NK-92 treated with Interleukin-12 subunit alpha and Interleukin-12 subunit beta, amount 100 ng/mL, for 24 hours (cell line): ENCODE measurements at regions not wholly inside any gene's neighbourhood (a gene's known extent, or its start where the extent isn't known, plus 50 kb on each side); places are given as distances from the start of the nearest gene placed in this dataset.
"Not testable (repeated sequence)": the region's sequence is repeated elsewhere in the genome, so short reads cannot be mapped to it uniquely, and the experiment has no call there.

Source experiments
- DNase-seq: peaks from one replicate; lab custom pipeline; 2025; lab: John Stamatoyannopoulos, UW

- no peak for DNase-seq
These were observed 313.2 kb upstream of the DIO3 start for GRCh38 chr14:101247842-101248725.

DNA sequence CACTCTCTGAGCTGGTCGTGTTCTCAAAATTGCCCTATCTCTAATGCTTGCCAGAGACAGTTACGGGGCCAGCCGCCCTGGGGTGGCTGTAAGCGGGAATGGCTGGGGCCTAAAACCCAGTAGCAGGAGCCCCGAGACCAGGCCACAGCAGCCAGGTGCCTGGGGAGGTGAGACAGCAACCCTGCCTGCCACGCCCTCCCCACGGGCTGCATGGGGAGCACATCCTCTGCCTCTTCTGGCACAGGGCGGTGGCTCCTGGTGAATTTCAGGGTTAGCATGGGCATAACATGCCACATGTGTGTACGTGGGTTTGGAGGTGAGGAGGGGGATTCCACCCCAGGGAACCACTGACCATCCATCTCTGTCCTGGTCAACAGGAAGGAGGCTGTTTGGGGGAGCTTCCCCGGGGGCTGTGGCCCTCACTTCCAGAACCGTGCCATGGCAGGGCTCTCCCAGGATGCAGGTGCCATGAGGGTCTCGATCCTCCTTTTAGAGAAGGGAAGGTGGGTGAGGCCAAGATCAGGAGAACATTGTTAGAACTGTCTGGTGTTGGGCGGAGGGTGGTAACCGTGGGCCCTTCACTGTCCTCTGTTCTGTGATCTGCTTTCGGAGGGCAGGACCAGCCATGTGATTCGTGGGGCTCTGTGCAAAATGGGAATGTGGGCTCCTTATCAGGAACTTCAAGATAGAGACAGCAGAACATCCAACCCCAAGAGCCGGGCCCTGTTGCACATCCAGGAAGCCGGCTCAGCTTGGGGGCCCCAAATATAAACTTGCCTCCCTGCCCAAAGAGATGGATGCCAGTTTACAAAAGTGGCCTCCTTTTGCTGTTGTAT is 312.2 kb upstream of the DIO3 start:
- no peak for DNase-seq

GRCh38 chr14:101249676-101250036 is 311.6 kb upstream of the DIO3 start:
- no peak for DNase-seq

DNA sequence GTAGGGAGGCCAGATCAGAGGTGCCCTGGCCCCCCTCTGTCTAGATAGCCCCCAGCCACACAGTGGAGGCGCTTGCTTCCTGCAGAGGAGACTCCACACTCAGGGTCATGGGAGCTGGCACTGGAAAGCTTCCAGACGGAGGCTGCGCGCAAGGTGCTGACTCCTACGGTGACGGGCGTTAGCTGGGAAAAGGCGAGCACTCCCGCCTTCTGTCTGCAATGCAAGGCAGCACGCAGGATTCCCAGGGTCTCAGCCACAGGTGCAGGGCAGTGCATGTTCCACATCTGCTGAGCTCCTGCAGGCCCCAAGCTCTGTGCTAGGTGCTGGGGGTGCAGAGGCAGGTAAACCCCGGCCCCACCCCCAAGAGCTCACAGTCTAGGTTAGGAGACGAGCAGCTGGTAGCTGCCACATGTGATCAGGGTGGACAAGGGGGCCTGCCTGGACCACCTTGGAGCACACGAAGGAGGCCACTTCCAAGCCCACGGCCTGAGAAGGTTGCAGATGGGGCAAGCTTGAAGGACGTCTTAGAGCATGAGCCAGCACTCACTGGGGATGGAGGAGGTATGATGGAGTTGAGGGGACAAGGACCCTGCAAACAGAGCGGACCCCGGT is 310.9 kb upstream of the DIO3 start:
- DNase-seq: no peak

DNA sequence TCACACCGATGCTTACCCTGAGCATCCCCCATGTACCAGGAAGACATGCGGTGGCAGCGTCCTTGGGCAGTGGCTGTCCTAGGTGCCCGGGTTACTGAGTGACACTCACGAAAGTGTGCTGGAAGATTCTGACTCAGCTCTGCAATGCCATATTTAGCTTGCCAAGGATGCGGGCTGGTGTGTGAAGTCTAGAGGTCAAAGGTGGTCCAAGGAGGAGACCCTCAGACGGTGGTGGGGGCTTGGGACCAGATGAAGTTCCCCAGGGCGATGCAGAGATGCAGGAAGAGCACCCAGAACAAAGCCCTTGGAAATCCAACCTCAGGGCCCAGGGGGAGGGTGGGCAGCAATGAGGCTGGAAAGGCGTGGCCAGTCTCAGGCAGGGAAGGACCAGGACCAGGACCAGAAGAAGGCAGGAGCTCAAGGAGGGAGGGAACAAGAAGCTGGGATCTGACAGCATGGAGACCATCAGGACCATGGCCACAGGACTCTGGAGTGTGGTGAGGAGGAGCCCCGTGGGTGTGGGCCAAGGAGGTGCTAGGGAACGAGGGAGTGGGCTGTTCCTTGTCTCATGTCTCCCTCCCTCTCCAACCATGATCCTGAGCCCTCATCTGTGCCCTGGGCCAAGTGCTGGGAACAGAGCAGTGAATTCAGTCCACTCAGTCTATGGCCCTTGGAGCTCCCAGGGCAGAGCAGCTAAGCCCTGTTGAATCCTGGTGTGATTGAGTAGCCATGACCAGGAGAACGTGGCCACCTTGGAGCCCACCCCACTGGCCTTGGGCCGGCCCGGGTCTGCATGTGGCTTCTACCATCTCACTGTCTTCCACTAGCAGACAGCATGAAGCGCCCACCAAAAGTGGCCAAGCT is 310.1 kb upstream of the DIO3 start:
- DNase-seq: no peak

GRCh38 chr14:101251812-101252442 is 309.4 kb upstream of the DIO3 start:
- DNase-seq: no peak

GRCh38 chr14:101252443-101253214 is 308.7 kb upstream of the DIO3 start:
- DNase-seq: no peak

- no peak for DNase-seq
These were observed 307.3 kb upstream of the DIO3 start for GRCh38 chr14:101253948-101254347.

DNA sequence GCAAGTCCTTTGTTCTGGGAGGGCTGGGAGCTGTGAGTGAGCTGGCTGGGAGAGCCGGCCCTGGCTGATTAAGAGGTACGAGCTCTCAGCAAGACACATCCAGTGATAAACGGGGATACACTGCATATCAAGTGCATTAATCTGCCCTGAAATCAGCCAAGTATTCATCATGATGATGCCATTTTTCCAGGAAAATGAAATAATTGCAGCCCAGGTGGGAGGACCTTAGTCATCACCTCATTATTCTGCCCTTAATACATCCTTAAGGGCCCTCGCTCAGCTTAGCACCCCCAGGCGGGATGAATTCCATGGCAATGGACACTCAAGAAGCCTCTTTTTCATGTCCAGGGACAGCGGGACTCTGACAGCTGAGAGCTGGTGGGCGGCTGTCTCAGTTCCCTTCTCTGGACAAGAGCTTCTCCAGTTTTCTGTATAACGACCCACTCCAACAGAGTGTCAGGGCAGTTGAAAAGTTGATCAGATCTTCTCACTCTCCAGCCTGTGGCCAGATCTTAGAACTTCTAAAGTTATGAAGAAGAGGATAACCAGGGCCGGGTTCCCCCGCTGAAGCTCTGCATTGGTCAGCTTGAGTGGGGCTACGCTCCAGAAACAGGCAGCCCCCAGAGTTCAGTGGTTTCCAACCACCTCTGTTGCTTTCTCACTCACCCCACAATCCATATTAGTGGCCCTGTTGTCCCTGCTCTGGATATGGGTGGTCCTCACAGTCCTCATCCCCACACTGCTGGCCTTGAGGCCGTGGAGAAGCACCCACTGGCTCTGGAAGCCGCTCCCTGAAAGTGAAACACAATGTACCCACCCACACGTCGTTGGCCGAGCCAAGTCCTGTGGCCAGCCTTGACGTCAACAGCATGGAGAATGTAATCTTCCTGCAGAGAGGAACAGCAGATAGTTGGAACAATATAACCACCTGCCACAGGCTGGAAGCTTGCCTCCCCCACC is 306.2 kb upstream of the DIO3 start:
- DNase-seq: no peak

GRCh38 chr14:101255765-101256125 is 305.6 kb upstream of the DIO3 start:
- no peak for DNase-seq

DNA sequence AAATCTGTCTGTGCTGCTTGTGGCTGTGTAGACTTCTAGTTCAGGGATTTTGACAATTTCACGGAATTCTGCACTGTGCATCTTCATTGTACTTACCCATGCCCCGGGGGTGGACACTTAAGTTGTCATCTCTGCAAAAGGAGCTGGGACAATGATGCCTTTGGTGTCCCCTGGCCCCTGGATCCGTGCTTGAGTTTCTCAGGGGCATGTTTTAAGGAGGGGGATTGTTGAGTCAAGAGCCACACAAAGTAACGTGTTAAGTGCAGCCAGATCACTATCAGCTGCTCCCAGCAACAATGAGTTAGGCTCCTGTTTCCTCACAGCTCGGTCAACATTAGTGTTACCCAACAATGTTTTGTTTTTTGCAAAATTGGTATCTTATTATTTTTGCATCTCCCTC is 305.0 kb upstream of the DIO3 start:
- DNase-seq: no peak

DNA sequence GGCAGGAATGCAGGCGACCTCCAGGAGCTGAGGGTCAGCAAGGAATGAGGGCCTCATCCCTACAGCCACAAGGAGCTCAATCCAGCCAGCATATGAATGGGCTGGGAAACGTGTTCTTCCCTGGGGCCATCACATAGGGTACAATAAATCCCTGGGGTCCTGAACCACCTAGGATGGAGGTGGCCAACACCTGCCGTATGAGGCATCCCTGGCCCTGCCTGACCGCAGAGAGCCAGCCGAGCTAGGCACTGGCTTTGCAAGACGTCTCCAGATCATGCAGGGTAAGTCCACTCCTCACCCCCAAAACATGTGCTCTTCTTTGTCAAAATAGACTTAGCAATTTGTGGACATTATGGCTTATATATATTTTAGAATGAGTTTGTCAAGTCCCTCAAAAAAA is 303.7 kb upstream of the DIO3 start:
- no peak for DNase-seq

GRCh38 chr14:101259748-101260147 is 301.5 kb upstream of the DIO3 start:
- DNase-seq: no peak

- DNase-seq: not testable (repeated sequence)
These were observed 294.9 kb upstream of the DIO3 start for GRCh38 chr14:101266441-101266840.

GRCh38 chr14:101273091-101273490 is 288.2 kb upstream of the DIO3 start:
- no peak for DNase-seq

GRCh38 chr14:101276309-101277091 is 284.8 kb upstream of the DIO3 start:
- DNase-seq: no peak

DNA sequence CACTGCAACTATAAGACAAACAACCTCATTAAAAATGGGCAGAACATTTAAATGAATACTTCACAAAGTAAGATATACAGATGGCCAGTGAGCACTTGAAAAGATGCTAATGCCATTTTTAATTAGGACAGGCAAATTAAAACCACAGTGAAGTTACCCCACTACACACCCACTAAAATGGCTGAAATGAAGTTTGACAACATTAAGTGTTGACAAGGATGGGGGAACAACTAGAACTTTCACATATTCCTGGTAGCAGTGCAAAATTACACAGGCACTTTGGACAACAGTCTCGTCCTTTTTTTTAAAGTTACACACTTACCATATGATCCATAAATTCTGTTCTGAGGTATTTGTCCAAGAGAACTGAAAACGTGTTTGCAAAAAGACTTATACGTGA is 278.9 kb upstream of the DIO3 start:
- DNase-seq: no peak

GRCh38 chr14:101284711-101285110 is 276.6 kb upstream of the DIO3 start:
- no peak for DNase-seq
